GM19468 (cell line): ENCODE measurements at regions not wholly inside any gene's neighbourhood (a gene's known extent, or its start where the extent isn't known, plus 50 kb on each side); places are given as distances from the start of the nearest gene placed in this dataset.
"Not testable (repeated sequence)": the region's sequence is repeated elsewhere in the genome, so short reads cannot be mapped to it uniquely, and the experiment has no call there.

Experiments
- ATAC-seq: cut with Tn5 transposase; IDR thresholded peaks from one replicate; pipeline ENCODE4 v1.9.1; 2021; ENCODE audit warnings: mild to moderate bottlenecking, moderate library complexity, moderate number of reproducible peaks; ENCODE audit not compliant: unreplicated experiment; ENCODE audit errors: extremely low read depth

DNA sequence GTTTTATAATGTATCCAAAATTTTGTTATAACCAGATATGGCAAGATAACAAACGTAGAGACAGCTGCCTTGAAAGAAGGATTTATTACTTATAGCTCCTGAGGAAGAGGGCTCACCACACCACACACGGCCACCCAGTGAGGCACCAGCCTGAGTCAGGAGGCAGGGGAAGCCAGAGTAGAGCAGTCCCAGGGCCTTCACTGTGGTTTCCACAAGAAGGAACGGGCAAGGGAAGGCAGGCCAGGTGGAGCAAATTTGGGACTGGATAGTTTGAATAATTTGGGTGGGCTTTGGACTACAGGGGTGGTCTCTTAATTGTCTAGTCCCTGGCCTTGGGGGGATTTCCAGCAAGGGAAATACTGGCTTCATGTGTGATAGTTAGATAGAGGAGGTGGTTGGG, 72.5 kb downstream of the RRAGC start:
- no peak for ATAC-seq

- no peak for ATAC-seq
Measured at GRCh38 chr1:38786040-38786436, 73.5 kb downstream of the RRAGC start.

DNA sequence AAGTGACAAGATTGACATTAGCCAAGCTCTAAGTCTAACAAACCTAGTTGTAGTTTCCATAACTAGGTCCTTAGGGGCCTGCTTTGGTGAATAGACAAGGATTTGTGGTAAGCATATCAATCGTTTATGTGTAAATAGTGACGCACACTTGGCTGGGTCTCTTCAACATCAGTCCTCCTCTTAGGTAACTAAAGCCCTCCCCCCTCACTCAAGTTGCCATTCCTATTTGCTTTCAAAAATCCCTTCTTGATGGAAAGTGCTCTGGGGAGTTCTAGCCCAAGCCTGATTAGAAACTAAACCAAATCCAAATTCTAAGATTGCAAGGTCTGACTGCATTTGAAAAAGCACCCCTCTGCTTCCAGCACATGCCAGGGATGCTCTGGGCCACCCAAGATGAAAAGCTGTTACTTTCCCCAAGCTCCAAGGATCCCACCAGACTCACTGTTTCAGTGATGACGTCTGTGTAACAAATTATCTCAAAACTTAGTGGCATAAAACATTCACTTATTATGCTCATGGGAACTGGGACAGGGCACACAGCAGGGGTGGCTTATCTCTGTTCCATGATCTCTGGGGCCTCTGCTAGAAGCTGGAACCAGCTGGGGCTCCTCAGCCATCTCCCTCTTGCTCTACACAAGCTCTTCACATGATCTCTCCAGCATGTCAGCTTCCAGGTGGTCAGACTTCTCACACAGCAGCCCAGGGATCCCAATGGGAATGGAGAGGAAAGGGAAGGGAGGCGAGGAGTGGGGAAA, 74.1 kb downstream of the RRAGC start:
- ATAC-seq: no peak

DNA sequence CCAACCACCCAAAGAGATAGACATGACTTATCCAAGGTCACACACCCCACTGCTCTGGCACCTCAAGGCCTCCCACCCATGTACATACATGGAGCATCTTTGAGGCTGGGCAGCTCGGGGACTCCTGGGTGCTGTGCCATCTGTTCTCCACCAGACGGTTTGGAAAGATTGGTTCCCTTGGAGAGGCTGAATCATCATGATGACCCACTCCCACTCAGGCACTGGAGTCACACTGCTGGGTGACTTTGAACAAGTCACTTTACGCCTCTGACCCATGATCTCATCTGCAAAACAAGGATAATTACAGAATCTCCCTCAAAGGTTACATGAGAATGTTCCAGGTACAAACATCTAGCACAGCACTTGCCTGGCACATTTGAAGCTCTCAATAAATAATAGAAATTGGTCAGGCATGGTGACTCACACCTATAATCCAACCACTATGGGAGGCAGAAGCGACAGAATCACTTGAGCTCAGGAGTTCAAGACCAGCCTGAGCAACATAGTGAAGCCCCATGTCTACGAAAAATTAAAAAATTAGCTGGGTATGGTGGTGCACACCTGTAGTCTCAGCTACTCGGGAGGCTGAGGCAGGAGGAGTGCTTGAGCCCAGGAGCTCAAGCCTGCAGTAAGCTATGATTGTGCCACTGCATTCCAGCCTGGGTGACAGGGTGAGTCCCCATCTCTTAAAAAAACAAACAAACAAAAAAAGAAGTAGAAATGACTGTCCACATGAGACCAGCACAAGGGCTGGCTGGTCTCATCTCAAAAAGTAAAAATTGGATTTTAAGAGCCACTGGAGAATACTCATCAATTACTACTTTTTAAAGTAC, 74.9 kb downstream of the RRAGC start:
- no peak for ATAC-seq

DNA sequence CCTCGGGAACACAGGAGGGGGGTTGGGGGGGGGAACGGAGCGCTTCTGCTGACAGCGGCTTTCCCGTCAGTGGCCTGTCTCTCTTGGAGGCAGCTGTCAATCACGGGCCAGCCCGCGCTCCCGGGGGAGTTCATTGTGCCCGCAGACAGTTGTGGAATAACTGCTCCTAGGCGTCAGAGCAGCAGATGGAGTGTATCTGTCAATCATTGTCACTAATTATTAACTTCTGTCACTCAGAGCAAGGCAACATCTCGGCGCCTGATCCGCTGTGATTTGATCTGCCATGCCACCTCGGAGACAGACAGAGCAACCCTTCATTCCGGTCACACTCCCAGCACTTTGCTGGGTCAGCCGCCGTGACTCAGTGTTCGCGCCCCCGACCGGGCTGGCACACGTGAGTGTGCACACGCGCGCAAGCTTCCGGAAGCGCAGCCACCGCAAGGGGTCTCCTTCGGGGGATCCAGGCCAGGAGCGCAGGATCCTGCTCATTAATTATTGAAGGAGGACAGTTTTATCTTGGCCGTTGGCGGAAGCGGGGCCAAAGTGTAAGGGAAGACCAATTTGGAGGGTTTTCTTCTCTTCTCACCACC, 75.8 kb downstream of the RRAGC start:
- ATAC-seq: no peak

DNA sequence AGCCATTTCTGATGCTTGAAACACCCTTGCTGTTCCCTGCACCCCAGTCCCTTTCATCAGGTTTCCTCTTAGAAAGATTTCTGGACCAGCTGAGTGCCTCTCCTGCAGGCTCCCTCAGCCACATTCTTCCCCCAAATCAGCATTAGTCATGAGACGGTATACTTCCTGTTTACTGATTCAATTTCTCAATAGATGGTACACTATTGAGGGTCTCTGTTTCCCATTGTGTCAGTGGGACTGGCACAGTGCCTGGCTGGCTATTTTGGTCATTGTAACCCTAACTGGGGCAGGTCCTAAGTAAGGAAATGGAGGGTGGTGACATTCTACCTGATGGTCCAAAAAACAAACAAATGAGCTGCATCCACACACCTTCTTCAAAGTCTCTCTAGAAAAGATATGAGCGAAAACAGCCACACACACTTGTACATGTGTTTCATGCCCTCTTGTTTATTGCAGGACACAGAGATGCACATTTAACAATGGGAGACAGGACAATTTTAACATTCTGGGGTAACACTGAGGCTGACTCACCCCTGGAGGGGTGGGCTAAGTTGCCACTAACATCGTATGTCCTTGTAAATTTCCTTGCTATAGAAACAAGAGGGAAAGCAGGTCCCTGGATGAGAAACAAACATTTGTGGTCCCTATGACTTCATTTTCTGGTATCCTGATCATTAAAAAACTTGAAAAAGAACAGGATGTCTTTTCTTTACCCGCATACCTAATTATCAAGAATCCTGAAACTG, 77.5 kb downstream of the RRAGC start:
- ATAC-seq: no peak

- no peak for ATAC-seq
Measured at GRCh38 chr1:38780133-38780532, 79.4 kb downstream of the RRAGC start.

DNA sequence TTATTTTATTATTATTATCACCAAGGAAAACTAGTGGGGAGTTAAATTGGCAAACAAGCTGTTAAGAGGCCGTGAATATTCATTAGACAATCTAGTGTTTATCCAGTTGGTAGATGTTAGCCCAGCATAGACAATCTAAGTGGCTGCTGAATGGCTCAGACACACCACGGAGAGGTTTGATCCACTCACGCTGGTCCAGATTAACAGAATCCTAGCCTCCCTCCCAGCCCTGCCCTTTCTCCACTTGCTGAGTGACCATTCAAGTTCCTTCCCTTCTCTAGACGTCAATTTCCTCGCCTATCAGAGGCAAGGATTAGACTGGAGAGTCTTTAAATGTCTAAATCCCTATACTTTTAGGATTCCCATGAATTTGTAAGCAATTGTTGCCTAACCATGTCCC, 80.1 kb downstream of the RRAGC start:
- no peak for ATAC-seq

GRCh38 chr1:38778521-38778920, 81.1 kb downstream of the RRAGC start:
- no peak for ATAC-seq

- ATAC-seq: no peak
Measured at GRCh38 chr1:38778051-38778450, 81.5 kb downstream of the RRAGC start.

DNA sequence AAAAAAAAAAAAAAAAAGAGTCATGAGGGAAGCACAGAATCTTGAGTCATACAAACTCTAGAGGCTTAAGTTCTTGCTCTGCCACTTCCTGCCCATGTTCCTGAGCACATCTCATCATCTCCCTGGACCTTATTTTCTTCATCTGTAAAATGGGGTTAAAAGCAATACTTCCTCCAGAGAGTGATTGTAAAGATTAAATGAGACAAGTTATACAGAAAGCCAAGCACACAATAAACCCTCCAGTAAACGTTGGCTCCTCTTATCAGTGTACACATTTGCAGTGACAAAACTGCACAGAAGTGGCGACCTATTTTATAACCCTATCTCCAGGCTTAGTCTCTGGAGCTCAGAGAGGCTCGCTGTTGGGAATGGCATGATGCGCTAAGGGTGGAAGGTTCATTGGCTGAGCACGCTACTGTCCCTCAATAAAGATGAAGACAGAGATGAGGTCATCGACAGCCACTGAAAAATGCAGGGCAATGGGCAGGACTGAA, 82.1 kb downstream of the RRAGC start:
- ATAC-seq: no peak

- no peak for ATAC-seq
Measured at GRCh38 chr1:38776466-38777065, 83.0 kb downstream of the RRAGC start.

DNA sequence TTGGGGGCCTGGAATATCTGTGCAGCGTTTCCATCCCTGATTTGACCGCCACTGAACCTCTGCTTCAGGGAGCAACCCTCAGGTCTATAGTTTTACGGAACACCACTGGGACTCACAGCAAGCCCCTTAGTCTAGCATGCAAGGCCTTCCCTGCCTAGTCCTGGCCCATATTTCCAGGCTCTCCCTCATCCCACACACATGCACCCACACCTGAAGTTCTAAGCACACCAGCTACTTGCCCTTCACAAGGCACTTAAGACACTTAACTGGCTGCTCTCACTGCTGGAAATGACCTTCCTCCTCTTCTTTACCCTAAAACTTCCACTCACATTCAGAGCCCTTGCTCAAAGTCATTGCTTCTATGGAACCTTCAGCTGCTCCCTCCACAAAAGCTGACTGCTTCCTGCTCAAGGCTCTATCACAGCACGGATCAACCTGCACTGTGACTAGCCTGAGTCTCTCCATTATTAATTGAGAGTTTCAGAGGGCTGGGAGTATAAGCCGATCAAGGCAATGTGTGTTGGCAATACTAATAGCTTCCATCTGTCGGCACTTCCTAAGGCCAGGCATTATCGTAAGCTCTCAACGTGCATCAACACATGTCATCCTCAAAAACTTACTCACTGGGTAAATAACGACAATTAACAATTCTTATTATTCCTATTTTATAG, 84.3 kb downstream of the RRAGC start:
- no peak for ATAC-seq

- no peak for ATAC-seq
Measured at GRCh38 chr1:38773483-38773882, 86.1 kb downstream of the RRAGC start.

DNA sequence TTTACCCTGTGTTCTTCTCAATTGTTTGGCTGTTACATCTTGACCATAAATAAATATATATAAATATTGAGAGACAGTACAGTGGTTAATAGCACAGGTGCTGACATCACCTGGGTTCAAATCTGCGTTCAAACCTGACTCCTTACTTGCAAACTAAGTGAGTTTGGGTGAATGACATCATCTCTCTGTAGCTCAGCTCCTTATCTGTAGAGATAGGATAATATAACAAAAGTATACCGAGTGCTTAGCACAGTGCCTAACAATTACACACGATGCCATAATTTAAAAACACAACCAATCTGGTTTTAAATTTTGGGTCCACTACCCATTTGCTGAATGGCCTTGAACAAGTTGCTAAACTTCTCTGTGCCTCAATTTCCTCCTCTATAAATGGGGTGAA, 86.6 kb downstream of the RRAGC start:
- no peak for ATAC-seq

GRCh38 chr1:38772026-38772425, 87.5 kb downstream of the RRAGC start:
- ATAC-seq: no peak

DNA sequence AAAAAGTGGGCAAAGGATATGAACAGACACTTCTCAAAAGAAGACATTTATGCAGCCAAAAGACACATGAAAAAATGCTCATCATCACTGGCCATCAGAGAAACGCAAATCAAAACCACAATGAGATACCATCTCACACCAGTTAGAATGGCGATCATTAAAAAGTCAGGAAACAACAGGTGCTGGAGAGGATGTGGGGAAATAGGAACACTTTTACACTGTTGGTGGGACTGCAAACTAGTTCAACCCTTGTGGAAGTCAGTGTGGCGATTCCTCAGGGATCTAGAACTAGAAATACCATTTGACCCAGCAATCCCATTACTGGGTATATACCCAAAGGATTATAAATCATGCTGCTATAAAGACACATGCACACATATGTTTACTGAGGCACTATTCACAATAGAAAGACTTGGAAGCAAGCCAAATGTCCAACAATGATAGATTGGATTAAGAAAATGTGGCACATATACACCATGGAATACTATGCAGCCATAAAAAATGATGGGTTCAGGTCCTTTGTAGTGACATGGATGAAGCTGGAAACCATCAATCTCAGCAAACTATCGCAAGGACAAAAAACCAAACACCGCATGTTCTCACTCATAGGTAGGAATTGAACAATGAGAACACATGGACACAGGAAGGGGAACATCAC, 88.9 kb downstream of the RRAGC start:
- ATAC-seq: not testable (repeated sequence)

- ATAC-seq: no peak
Measured at GRCh38 chr1:38766125-38766524, 93.4 kb downstream of the RRAGC start.

- ATAC-seq: no peak
Measured at GRCh38 chr1:38763121-38763520, 96.5 kb downstream of the RRAGC start.
